Glutamatergic neuron (in vitro differentiated cells): ENCODE measurements at regions not wholly inside any gene's neighbourhood (a gene's known extent, or its start where the extent isn't known, plus 50 kb on each side); places are given as distances from the start of the nearest gene placed in this dataset.
"Not testable (repeated sequence)": the region's sequence is repeated elsewhere in the genome, so short reads cannot be mapped to it uniquely, and the experiment has no call there.

ENCODE experiments used
- DNase-seq: peaks from one replicate; pipeline ENCODE4 v3.0.0; 2022
- H3K27ac Mint-ChIP-seq: one replicate; pipeline ENCODE4 v1.8.0; 2020; ENCODE audit warnings: mild to moderate bottlenecking, mixed read lengths, inconsistent platforms; ENCODE audit not compliant: unreplicated experiment
- H3K27me3 Mint-ChIP-seq: one replicate; pipeline ENCODE4 v1.8.0; 2020; ENCODE audit warnings: mild to moderate bottlenecking, moderate library complexity, mixed read lengths, inconsistent platforms; ENCODE audit not compliant: unreplicated experiment
- H3K36me3 Mint-ChIP-seq: one replicate; pipeline ENCODE4 v1.8.0; 2020; ENCODE audit warnings: mild to moderate bottlenecking, mixed read lengths, inconsistent platforms; ENCODE audit not compliant: unreplicated experiment
- H3K4me1 Mint-ChIP-seq: one replicate; pipeline ENCODE4 v1.8.0; 2020; ENCODE audit warnings: mild to moderate bottlenecking, low read depth, mixed read lengths, inconsistent platforms; ENCODE audit not compliant: unreplicated experiment
- H3K4me3 Mint-ChIP-seq: one replicate; pipeline ENCODE4 v1.8.0; 2020; ENCODE audit warnings: mild to moderate bottlenecking, mixed read lengths, inconsistent platforms; ENCODE audit not compliant: unreplicated experiment
- H3K9me3 Mint-ChIP-seq: one replicate; pipeline ENCODE4 v1.8.0; 2020; ENCODE audit warnings: mild to moderate bottlenecking, moderate library complexity, mixed read lengths, inconsistent platforms; ENCODE audit not compliant: unreplicated experiment
- CTCF ChIP-seq: fragments of 200-600 bp; sonication (generic); IDR thresholded peaks from one replicate; pipeline ENCODE4 v1.5.0; 2021; ENCODE audit not compliant: partially characterized antibody, unreplicated experiment

GRCh38 chrX:139018436-139018835 lies 306.9 kb upstream of the FGF13 start:
- H3K36me3 Mint-ChIP-seq = no peaks in the 10 kb centered on the region
- TF ChIP-seq CTCF = no peak
- H3K4me1 Mint-ChIP-seq = no peaks in the 10 kb centered on the region
- H3K4me3 Mint-ChIP-seq = no peak overlapping the region
- H3K9me3 Mint-ChIP-seq = no peaks in the 10 kb centered on the region
- H3K27ac Mint-ChIP-seq = no peak overlapping the region
- DNase-seq = no peak
- no peaks in the 10 kb centered on the region for H3K27me3 Mint-ChIP-seq

- Mint-ChIP-seq H3K9me3 (no peaks in the 10 kb centered on the region), H3K4me3 (no peak overlapping the region), H3K36me3 (no peaks in the 10 kb centered on the region), H3K4me1 (no peaks in the 10 kb centered on the region), H3K27ac (no peak overlapping the region), H3K27me3 (no peaks in the 10 kb centered on the region)
- DNase-seq = no peak
- no peak for TF ChIP-seq CTCF
Measured at GRCh38 chrX:139015627-139016026, 304.1 kb upstream of the FGF13 start.

- Mint-ChIP-seq H3K27ac (no peak overlapping the region), H3K36me3 (no peaks in the 10 kb centered on the region), H3K27me3 (no peaks in the 10 kb centered on the region), H3K4me3 (no peak overlapping the region), H3K4me1 (no peaks in the 10 kb centered on the region), H3K9me3 (no peaks in the 10 kb centered on the region)
- no peak for DNase-seq
- TF ChIP-seq CTCF = no peak
Measured at GRCh38 chrX:139008185-139008584, 296.7 kb upstream of the FGF13 start.

- not testable (repeated sequence) for H3K9me3 Mint-ChIP-seq, H3K27ac Mint-ChIP-seq, H3K27me3 Mint-ChIP-seq
Measured at GRCh38 chrX:139003856-139004527, 292.5 kb upstream of the FGF13 start.

GRCh38 chrX:139002319-139002718 lies 290.8 kb upstream of the FGF13 start:
- Mint-ChIP-seq H3K27ac (no peak overlapping the region), H3K36me3 (no peaks in the 10 kb centered on the region), H3K9me3 (no peaks in the 10 kb centered on the region), H3K4me1 (no peaks in the 10 kb centered on the region), H3K27me3 (no peaks in the 10 kb centered on the region), H3K4me3 (no peak overlapping the region)
- DNase-seq = no peak
- no peak for TF ChIP-seq CTCF

More at GRCh38 chrX:139003856-139004527, 292.5 kb upstream of the FGF13 start:
- not testable (repeated sequence) for H3K4me1 Mint-ChIP-seq, DNase-seq, H3K36me3 Mint-ChIP-seq, H3K4me3 Mint-ChIP-seq
